CD1c-positive myeloid dendritic cell (primary cell): ENCODE measurements at regions not wholly inside any gene's neighbourhood (a gene's known extent, or its start where the extent isn't known, plus 50 kb on each side); places are given as distances from the start of the nearest gene placed in this dataset.

Source experiments
- DNase-seq: peaks from one replicate; pipeline ENCODE4 v3.0.0-alpha.2; 2016; ENCODE audit errors: extremely low spot score

DNA sequence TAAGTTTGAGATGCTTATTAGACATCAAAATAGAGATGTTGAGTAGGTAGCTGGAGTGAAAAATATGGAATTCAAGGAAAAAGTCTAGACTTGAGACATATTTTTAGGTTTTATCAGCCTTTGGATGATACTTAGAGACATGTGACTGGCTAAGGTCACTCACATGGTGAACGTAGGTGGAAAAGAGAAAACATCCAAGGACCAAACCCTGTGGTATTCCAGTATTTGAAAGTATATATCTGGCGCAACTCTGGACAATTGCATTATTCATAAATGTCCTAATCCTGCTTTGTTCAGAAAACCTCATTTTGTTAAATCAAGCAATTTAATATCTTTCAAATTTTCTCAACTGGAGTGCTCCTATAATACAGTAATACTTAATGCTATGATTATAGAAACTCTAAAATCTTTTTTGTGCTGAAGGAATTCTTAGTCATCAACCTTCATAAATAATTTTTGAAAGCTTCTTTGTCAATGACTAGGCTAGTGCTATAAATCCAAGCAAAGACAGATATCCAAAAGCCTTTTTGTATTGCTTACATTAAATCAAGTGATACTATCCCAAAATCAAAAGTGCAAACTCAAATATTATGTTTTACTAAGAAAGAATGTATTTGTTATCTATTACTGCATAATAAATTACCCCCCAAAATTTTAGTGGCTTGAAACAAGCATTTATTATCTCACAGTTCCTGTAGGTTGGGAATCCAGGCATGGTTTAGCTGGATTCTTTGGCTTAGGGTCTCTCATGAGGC is 452.0 kb downstream of the ENC1 start:
- no peak for DNase-seq

DNA sequence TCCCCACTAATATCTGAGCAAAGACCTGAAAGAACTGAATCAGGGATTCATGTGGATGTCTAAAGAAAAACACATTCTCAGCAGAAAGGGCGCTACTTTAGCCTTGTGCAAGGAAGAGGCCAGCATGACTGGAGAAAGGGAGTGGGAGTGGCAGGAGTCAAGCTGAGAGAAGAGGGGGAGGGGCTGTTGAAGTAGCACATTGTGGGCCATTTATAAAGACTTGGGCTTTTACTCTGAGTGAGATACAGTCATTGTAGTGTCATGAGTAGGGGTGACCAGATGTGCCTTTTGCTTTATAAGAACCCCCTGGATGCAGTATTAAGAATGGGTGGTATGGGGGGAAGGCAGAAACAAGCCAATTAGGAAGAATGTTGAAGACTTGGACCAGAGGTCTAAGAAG is 452.8 kb downstream of the ENC1 start:
- DNase-seq: no peak

DNA sequence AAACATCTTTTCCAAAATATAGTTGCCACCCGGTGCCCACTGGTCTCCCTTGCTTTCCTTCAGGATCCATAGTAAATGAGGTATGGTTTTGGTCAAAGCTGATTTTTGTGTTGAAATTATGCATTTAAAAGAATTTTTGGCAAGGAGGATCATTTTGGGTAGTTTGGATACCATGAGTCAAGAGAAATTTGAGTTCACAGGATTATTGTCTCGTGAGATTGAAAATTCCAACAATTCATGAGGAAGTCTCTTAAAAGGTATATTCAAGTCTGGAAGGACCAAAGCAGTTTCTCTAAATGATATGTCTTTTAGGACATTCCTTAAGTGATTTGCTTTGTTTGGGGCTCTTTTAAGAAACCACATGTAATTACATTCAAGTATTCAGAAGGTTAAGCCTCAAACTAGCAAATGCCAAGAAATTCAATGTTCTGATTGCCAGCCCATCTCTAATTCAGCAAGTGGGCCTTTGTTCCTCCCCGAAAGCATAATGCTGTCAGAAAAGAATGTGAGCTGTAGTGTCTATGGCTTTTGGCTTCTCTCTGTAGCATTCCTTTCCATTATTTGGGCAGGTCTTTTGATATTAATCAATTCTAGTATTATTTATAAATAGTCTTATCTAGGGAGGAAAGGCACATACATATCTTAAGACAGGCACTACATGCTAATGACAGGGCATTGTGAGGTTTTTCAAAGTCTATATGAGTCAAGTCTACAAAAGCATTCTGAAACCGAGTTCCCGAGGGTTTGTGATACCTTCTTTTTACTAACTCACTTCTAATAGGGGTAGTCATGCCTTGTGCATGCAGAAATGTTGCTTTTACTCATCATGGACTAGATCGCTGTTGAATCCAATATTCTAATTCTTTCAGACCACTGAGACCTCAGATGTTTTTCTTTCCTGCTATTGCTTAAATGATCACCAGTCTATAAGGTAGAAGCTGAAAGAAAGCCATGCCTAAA is 453.9 kb downstream of the ENC1 start:
- no peak for DNase-seq

DNA sequence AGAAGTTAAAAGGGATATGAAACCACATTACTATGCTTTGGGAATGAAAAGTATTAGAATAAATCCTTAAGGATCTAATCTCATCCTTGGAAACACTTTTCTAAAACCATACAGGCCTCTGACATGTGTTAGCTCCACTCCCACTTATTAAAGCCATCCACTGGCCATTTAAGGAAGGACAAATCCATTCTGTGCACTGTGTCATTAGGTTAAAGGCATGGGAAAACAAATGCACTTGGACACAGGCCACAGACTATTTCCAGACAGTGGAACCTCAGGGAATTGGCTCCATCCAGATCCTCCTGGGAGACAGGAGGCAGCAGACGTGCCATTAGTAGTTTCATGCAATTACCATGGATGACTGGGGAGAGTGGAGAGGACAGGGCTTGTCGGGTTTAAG is 454.9 kb downstream of the ENC1 start:
- no peak for DNase-seq

DNA sequence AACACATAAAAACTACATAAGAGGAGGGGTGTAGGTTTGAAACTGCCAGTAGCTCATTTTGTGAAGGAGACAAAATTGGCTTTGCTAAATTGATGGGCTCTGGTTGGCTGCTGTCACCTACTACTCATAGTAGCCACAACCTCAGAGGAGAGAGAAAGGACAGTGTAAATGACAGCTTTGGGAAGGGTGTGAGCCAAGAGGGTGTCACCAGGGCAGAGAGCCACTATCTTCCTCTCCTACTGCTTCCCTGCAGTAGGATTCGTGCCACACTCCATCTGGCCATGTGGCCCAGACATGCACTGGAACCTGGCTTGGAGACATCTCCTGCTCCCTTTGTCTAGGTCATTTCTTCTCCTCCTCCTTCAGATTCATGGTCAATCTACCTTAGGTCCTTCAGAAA is 455.9 kb downstream of the ENC1 start:
- no peak for DNase-seq

DNA sequence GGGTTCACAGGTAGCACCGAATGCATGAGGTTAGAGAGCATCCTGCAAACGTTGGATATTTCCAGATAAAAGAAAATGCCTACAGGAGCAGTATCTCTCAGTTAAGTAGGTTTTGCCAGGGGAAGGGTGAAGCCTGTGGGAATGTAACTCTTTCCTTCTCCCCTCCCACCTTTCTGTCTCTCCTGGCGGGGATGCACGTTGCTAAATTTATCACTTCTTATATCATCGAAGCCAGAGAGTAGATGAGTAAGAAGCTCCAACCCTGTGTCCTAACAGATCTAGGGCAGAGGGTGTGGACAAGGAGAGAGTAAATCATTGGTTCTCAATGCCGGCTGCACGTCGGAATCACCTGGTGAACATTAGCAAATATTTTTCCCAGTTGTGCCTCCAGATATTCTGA is 457.5 kb downstream of the ENC1 start:
- DNase-seq: no peak

DNA sequence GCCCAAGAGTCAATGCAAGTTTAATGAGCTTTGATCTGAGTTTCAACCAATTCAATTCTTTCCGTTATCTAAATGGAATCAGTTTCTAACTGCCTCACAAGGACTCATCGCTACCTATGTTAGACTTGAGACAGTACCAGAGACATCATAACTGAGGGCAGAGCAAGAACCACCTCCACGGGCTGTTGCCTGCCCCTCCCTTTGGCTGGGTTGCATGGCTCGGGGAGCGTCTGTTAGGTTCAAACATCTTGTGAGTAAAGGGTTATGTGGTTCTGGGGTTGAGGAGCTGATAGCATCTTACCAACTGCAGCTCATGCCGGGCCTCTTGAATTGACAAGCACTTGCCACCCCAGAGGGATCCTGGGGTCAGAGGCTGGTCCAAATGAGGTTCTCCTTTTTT is 457.9 kb downstream of the ENC1 start:
- DNase-seq: no peak

DNA sequence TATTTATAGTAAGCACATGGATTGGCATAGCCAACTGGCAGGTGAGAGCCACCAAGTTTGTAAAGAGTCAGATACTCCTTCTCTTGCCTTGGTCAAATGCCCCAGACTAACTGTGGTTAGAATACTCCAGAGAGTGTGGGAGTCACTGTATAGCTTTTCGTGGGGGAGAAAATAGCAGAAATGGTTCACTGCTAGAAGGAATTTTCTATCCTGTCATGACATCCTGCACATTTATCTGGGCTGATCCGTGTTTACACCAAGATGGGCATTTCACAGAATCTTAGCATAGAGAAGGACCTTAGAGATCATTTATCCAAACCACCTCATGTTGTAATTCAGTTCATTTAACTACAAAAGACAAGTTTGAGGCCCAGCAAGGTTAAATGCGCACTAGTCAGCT is 460.8 kb downstream of the ENC1 start:
- DNase-seq: no peak

DNA sequence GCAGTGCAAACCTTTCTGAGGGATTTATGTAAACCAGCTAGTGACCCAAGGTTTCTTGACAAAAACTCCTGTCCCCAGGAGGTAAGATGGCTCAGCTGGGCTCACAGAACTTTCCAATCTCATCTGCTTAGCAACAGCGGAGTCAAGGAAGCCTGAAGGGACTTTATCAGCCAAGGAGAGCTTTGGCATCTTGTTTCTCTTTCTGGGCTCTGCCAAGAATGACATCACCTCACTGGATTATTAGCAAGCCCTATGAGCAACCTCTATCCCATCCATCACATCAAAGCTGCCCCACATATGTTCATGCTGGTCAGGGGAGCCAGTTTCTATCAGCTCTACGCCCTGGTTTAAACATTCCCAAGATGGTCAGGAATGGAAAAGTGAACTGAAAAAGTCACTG is 461.3 kb downstream of the ENC1 start:
- no peak for DNase-seq

DNA sequence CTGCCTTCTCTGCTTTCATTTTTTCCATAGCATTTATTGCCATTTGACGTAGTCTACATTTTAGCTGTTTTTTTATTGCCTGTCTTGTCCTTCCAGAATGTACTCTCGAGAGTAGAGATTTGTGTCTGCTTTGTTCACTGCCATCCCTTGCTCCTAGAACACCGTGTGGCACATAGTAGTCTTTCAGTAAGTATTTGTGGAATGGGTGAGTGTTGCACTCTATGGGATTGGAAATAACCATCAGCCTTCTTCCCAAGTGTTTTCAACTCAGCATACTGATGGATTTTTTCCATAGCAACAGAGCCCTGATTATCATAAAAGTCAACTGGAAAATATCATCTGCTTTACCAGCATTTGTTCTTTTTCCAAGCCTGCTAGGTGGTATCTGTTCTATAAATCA is 462.6 kb downstream of the ENC1 start:
- DNase-seq: no peak

DNA sequence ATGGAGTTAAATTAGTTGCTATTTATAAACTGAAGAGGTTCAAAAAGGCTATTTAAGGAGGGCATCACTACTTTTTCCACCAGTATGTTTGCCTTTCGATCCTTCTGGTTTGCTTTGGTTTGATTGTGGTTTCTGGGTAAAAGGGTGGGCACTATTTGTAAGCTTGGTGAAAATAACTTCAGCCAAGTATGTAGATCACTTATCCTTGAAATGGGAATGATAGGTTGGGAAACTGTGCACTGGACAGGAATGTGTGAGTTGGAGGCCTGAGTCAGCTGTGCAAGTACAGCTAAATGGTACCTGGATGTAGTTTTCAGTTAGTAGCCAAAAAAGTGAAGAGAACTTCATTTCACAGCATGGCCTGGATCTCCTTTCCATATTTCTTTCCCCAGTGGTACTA is 466.2 kb downstream of the ENC1 start:
- DNase-seq: no peak

DNA sequence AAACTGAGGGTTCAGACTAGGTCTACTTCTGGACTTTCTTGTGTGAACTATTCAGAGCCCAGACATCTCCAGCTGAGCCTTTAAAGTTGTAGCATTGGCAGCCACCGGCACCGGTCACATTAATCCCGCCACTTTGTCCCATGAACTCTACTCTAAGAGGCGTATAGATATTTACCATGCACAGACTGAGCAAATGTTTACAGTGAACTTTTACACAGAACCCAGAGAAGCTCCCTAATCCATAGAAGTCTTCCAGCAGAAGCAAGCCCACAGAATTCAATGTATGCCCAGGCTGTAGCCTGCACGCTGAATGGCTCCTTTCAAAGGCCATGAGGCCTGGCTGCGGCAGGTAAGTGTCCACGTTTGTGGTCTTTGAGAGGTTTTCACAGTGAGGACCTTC is 466.9 kb downstream of the ENC1 start:
- no peak for DNase-seq

DNA sequence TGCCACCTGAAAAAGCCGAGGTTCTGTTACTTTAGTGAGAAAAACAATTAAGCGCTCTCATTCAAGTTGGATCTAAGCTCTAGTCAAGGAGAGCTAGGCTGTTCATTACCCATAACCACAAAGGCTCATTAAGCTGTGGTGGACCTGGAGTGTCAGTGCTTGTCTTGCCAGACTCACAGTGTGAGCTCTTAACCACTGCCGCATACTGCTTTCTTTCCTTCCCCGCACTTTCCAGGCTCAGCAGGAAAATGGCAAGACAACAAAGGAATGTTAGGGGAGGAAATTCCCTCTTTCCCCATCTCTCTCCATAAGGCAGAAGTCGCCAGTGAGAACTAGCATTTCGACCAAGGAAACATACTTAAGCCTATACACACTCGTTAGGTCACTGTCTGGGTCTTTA is 467.3 kb downstream of the ENC1 start:
- no peak for DNase-seq

DNA sequence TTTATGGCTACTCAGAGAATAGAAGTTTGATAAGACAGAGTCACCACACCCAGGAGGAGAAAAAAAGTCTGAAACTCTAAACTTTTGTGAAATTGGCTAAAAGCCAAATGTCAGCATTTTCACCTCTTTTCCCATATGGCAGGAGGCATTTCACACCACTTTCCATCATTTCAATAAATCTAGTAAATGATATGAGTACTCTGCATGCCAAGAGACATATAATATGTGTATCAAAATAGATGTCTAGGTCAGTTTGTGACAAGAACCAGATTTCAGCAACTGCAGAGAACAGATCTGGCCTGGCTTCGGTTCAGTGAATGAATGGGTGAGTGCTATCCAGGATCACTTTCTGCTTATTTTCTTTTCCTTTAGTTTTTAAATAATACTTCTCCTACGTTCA is 470.8 kb downstream of the ENC1 start:
- DNase-seq: no peak

DNA sequence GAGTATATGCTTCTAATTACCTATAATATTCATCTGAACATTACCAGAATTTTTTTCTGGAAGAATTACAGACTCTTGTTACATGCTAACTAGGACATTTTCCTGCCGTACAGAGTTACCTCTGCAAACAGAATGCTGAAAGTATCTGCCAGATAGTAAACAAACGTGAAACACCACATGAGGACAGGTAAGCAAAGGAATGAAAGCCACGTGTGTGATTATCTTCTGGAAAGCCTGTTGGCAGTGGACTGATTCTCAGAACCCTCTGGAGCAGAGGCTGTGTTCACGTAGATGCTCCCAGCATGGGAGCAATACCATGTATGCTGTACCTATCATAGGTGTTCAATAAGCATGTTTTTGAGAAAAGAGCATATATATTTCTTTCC is 472.6 kb downstream of the ENC1 start:
- no peak for DNase-seq

DNA sequence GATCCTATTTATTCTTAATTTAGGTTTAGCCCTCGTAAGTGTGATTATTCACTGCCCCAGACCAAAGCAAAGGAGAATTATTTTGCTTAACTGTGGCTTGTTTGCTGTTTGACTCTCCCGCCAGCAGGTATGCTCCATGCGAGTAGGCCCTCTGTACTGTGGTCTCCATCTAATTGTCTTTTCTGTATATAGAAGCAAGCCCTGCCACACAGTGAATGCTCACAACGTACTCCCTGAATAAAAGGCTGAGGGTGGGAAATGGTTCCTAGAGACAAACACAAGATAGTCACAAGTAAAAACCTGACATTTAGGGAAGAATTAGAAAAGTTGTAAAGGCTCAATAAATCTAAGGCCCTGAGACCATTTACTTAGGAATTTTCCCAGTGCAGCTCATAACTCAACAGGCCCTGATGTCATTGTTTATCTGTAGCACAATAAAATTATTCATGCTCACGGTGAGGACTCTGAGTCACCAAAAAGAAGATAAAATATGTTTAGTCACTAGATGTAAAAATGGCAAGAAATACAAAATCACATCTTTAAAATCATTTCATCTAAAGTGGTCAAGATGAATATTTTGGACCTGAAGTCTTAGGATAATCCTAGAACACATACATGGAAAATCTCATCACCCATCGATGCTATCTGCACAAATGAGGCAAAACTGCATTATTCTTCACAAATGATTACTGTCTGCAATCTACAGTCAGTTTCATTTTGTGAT is 473.2 kb downstream of the ENC1 start:
- no peak for DNase-seq

DNA sequence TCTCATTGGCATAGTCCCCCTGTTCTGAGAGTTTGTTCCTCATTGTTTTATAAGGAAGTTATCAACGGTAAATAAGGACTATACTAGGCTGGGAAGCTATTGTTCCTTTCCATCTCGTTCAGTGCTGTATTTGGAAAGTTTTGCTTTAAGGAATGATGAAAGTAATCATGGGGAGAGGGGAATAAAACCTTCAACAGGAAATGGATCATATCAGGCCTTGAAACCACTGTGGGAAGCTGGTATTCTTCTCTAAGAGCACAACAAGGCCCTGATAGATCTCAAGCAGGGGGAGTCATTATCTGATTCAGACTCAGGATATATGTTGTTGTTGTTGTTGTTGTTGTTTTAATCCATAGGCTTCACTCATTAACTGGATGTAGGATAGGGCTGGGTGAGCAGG is 474.5 kb downstream of the ENC1 start:
- DNase-seq: no peak

DNA sequence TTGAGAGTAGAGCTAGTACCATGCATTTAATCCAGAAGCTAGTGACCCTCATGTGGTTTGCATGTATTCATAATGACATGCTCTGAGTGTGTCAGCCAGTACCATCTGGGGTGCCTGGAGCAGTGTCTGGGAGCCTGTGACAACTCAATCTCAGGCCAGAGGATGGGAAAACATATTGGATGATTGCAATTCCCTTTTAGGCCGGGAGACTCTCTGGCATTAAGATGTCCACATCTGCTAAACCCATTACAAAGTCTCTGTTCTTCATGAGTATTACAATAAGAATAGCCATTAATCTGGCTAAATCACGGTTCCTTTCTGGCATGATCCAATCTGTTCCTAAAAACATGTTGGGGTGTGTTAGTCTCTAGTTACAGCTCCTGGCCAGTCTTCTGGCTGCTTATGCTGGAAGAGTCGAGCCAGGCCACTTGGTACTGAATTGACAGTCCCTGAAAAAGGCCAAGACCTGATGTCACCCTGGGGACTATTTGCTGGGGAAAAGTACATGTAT is 475.7 kb downstream of the ENC1 start:
- no peak for DNase-seq

DNA sequence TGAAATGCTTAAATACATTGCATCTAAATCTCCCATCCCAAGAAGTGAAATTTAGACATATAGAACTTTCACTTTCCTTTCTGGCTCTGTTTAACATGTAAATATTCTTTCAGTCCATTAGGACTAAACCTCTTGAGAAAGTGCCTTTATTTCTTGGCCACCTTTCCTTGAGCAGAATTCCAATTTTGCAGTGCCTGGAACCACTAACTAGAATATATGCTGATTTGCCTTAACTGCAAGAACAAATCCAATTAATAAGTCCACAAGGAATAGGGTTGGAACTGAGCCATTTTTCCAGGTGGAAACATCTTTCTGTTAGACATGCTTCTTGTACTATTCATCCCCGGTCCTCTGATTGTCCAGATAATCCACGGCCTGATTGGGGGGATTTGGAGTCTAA is 478.0 kb downstream of the ENC1 start:
- no peak for DNase-seq

DNA sequence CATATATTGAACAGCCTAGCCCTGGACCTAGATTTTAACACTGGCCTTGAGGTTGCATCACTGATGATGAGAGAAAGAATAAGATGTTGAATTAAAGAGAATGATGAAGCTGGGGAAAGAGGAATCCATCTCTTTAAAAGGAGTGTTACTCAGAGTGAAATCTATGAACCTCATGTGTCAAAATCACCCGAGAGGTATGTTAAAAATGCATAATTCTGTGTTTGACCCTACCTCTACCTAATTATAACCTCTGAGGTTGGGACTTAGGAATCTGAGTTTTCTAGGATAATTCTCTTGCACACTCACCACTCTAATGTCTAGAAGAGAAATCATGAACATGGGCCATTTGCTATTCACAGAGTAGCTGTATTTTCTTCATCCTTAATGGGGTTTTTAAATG is 479.4 kb downstream of the ENC1 start:
- DNase-seq: no peak

DNA sequence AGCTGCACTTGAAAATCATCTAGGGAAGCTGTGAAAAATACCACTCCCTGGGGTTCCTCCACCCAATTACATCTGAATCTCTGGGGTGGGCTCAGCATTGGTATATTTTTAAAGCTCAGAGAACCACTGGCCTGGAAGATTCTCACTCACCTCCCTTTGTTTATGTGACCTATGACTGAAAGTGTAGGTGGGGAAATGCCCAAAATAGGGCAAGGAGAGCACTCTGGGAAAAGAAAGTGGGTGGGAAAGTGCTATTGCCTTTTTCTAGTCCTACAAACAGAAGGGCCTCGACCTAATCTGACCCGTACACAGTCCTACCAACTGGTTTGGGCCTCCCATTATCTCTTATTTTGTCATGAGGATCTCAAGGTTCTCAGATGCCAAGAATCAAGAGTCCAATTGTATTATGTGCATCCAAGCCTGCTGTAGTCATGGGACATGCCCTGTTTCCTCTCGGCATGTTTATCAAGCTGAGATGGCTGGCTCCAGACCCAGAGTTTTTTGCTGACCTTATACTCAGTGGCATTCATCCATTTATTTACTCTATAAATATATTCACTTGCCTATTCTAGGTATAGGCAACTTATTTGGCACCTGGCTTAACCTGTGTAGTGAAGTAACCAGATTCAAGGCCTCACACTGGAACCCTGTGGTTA is 483.7 kb downstream of the ENC1 start:
- no peak for DNase-seq

DNA sequence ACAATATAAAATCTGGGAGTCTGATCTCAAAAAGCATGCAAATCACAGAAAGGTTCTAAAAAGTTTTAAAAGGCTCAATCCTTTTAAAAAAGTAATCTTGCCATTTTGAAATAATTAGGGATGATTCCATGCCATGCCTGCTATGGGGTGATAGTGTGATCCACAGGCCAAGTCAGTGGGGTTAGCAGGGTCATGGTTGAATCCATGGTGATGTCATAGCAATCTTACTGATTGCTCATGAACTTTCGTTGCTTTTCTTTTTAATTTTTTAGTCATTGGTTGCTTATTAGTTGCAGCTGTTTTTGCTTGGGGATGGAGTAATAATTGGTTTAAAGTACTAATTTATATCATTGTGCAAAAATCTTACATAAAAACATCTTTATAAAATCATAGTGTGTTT is 485.0 kb downstream of the ENC1 start:
- no peak for DNase-seq
